ENCODE measurements at regions not wholly inside any gene's neighbourhood (a gene's known extent, or its start where the extent isn't known, plus 50 kb on each side); places are given as distances from the start of the nearest gene placed in this dataset.

GRCh38 chr3:177300842-177301241 is 103.6 kb upstream of the TBL1XR1 start:
- Histone ChIP-seq H3K9ac (ENCODE audit: low read depth, low read length) (no peak overlapping the region), H3K9me3 (ENCODE audit: insufficient read depth, low read depth, low read length) (no peaks in the 10 kb centered on the region), H3K27ac (ENCODE audit: low read depth, low read length) (no peak overlapping the region), H3K27me3 (ENCODE audit: insufficient read depth, low read length) (no peaks in the 10 kb centered on the region), H3K36me3 (ENCODE audit: insufficient read depth, low read length) (no peaks in the 10 kb centered on the region), H3K4me3 (ENCODE audit: low read length) (no peak overlapping the region), H3K4me1 (ENCODE audit: insufficient read depth, low read length) (no peaks in the 10 kb centered on the region)
- WGBS = 86% methylated on average over 2 of the region's 2 CpGs

GRCh38 chr3:177306252-177306651 is 109.0 kb upstream of the TBL1XR1 start:
- Histone ChIP-seq H3K9me3 (ENCODE audit: insufficient read depth, low read depth, low read length) (0 out of 2 replicates have a peak, but pooled peaks cover 5% of the 10 kb centered on the region), H3K4me1 (ENCODE audit: insufficient read depth, low read length) (no peaks in the 10 kb centered on the region), H3K4me3 (ENCODE audit: low read length) (no peak overlapping the region), H3K27me3 (ENCODE audit: insufficient read depth, low read length) (no peaks in the 10 kb centered on the region), H3K9ac (ENCODE audit: low read depth, low read length) (no peak overlapping the region), H3K27ac (ENCODE audit: low read depth, low read length) (no peak overlapping the region), H3K36me3 (ENCODE audit: insufficient read depth, low read length) (no peaks in the 10 kb centered on the region)
- no CpG with 5 or more reads among the region's 2 CpGs for WGBS

GRCh38 chr3:177307391-177307790 is 110.1 kb upstream of the TBL1XR1 start:
- 0 out of 2 replicates have a peak, but pooled peaks cover 5% of the 10 kb centered on the region for H3K9me3 ChIP-seq (ENCODE audit: insufficient read depth, low read depth, low read length)
- no peak overlapping the region for H3K27ac ChIP-seq (ENCODE audit: low read depth, low read length)
- no peaks in the 10 kb centered on the region for H3K36me3 ChIP-seq (ENCODE audit: insufficient read depth, low read length)
- WGBS = 93% methylated on average over 3 of the region's 4 CpGs
- no peaks in the 10 kb centered on the region for H3K27me3 ChIP-seq (ENCODE audit: insufficient read depth, low read length)
- no peak overlapping the region for H3K4me3 ChIP-seq (ENCODE audit: low read length)
- no peaks in the 10 kb centered on the region for H3K4me1 ChIP-seq (ENCODE audit: insufficient read depth, low read length)
- H3K9ac ChIP-seq (ENCODE audit: low read depth, low read length) = no peak overlapping the region

- Histone ChIP-seq H3K27ac (ENCODE audit: low read depth, low read length) (no peak overlapping the region), H3K36me3 (ENCODE audit: insufficient read depth, low read length) (no peaks in the 10 kb centered on the region), H3K4me1 (ENCODE audit: insufficient read depth, low read length) (no peaks in the 10 kb centered on the region), H3K9me3 (ENCODE audit: insufficient read depth, low read depth, low read length) (0 out of 2 replicates have a peak, but pooled peaks cover 5% of the 10 kb centered on the region), H3K27me3 (ENCODE audit: insufficient read depth, low read length) (no peaks in the 10 kb centered on the region), H3K9ac (ENCODE audit: low read depth, low read length) (no peak overlapping the region), H3K4me3 (ENCODE audit: low read length) (no peak overlapping the region)
- 100% methylated on average over 4 of the region's 5 CpGs for WGBS
These were observed 110.5 kb upstream of the TBL1XR1 start for GRCh38 chr3:177307826-177308225.

GRCh38 chr3:177308286-177308685 is 111.0 kb upstream of the TBL1XR1 start:
- Histone ChIP-seq H3K9ac (ENCODE audit: low read depth, low read length) (no peak overlapping the region), H3K27me3 (ENCODE audit: insufficient read depth, low read length) (no peaks in the 10 kb centered on the region), H3K4me1 (ENCODE audit: insufficient read depth, low read length) (no peaks in the 10 kb centered on the region), H3K9me3 (ENCODE audit: insufficient read depth, low read depth, low read length) (0 out of 2 replicates have a peak, but pooled peaks cover 5% of the 10 kb centered on the region), H3K36me3 (ENCODE audit: insufficient read depth, low read length) (no peaks in the 10 kb centered on the region), H3K27ac (ENCODE audit: low read depth, low read length) (no peak overlapping the region), H3K4me3 (ENCODE audit: low read length) (no peak overlapping the region)
- 98% methylated on average over 4 of the region's 5 CpGs for WGBS

GRCh38 chr3:177308911-177309310 is 111.6 kb upstream of the TBL1XR1 start:
- Histone ChIP-seq H3K4me3 (ENCODE audit: low read length) (no peak overlapping the region), H3K36me3 (ENCODE audit: insufficient read depth, low read length) (no peaks in the 10 kb centered on the region), H3K27me3 (ENCODE audit: insufficient read depth, low read length) (no peaks in the 10 kb centered on the region), H3K9me3 (ENCODE audit: insufficient read depth, low read depth, low read length) (0 out of 2 replicates have a peak, but pooled peaks cover 5% of the 10 kb centered on the region), H3K9ac (ENCODE audit: low read depth, low read length) (no peak overlapping the region), H3K4me1 (ENCODE audit: insufficient read depth, low read length) (no peaks in the 10 kb centered on the region), H3K27ac (ENCODE audit: low read depth, low read length) (no peak overlapping the region)
- 50% methylated on average over 2 of the region's 3 CpGs for WGBS

GRCh38 chr3:177312491-177312890 is 115.2 kb upstream of the TBL1XR1 start:
- Histone ChIP-seq H3K9me3 (ENCODE audit: insufficient read depth, low read depth, low read length) (0 out of 2 replicates have a peak, but pooled peaks cover 10% of the 10 kb centered on the region), H3K4me1 (ENCODE audit: insufficient read depth, low read length) (no peaks in the 10 kb centered on the region), H3K27me3 (ENCODE audit: insufficient read depth, low read length) (no peaks in the 10 kb centered on the region), H3K27ac (ENCODE audit: low read depth, low read length) (no peak overlapping the region), H3K9ac (ENCODE audit: low read depth, low read length) (no peak overlapping the region), H3K4me3 (ENCODE audit: low read length) (no peak overlapping the region), H3K36me3 (ENCODE audit: insufficient read depth, low read length) (no peaks in the 10 kb centered on the region)
- WGBS = 97% methylated on average over 5 of the region's 5 CpGs

- no peaks in the 10 kb centered on the region for H3K36me3 ChIP-seq (ENCODE audit: insufficient read depth, low read length)
- no peaks in the 10 kb centered on the region for H3K27me3 ChIP-seq (ENCODE audit: insufficient read depth, low read length)
- H3K4me1 ChIP-seq (ENCODE audit: insufficient read depth, low read length) = no peaks in the 10 kb centered on the region
- H3K4me3 ChIP-seq (ENCODE audit: low read length) = no peak overlapping the region
- WGBS = 94% methylated on average over 3 of the region's 3 CpGs
- H3K27ac ChIP-seq (ENCODE audit: low read depth, low read length) = no peak overlapping the region
- 0 out of 2 replicates have a peak, but pooled peaks cover 10% of the 10 kb centered on the region for H3K9me3 ChIP-seq (ENCODE audit: insufficient read depth, low read depth, low read length)
- H3K9ac ChIP-seq (ENCODE audit: low read depth, low read length) = no peak overlapping the region
These were observed 117.6 kb upstream of the TBL1XR1 start for GRCh38 chr3:177314897-177315296.

- Histone ChIP-seq H3K4me1 (ENCODE audit: insufficient read depth, low read length) (no peaks in the 10 kb centered on the region), H3K27me3 (ENCODE audit: insufficient read depth, low read length) (no peaks in the 10 kb centered on the region), H3K36me3 (ENCODE audit: insufficient read depth, low read length) (no peaks in the 10 kb centered on the region), H3K9ac (ENCODE audit: low read depth, low read length) (no peak overlapping the region), H3K27ac (ENCODE audit: low read depth, low read length) (no peak overlapping the region), H3K4me3 (ENCODE audit: low read length) (no peak overlapping the region), H3K9me3 (ENCODE audit: insufficient read depth, low read depth, low read length) (0 out of 2 replicates have a peak, but pooled peaks cover 5% of the 10 kb centered on the region)
- WGBS = 88% methylated on average over 2 of the region's 2 CpGs
These were observed 120.0 kb upstream of the TBL1XR1 start for GRCh38 chr3:177317247-177317646.

GRCh38 chr3:177318559-177318958 is 121.3 kb upstream of the TBL1XR1 start:
- no peak overlapping the region for H3K27ac ChIP-seq (ENCODE audit: low read depth, low read length)
- H3K4me1 ChIP-seq (ENCODE audit: insufficient read depth, low read length) = no peaks in the 10 kb centered on the region

GRCh38 chr3:177320765-177321247 is 123.5 kb upstream of the TBL1XR1 start:
- Histone ChIP-seq H3K27ac (ENCODE audit: low read depth, low read length) (no peak overlapping the region), H3K9me3 (ENCODE audit: insufficient read depth, low read depth, low read length) (0 out of 2 replicates have a peak, but pooled peaks cover 5% of the 10 kb centered on the region), H3K9ac (ENCODE audit: low read depth, low read length) (no peak overlapping the region), H3K36me3 (ENCODE audit: insufficient read depth, low read length) (no peaks in the 10 kb centered on the region), H3K4me3 (ENCODE audit: low read length) (no peak overlapping the region), H3K27me3 (ENCODE audit: insufficient read depth, low read length) (no peaks in the 10 kb centered on the region), H3K4me1 (ENCODE audit: insufficient read depth, low read length) (no peaks in the 10 kb centered on the region)
- 88% methylated on average over 4 of the region's 4 CpGs for WGBS

More at GRCh38 chr3:177318559-177318958, 121.3 kb upstream of the TBL1XR1 start:
- 92% methylated on average over 1 of the region's 1 CpG for WGBS
- no peaks in the 10 kb centered on the region for H3K27me3 ChIP-seq (ENCODE audit: insufficient read depth, low read length)
- H3K4me3 ChIP-seq (ENCODE audit: low read length) = no peak overlapping the region
- 0 out of 2 replicates have a peak, but pooled peaks cover 5% of the 10 kb centered on the region for H3K9me3 ChIP-seq (ENCODE audit: insufficient read depth, low read depth, low read length)
- no peaks in the 10 kb centered on the region for H3K36me3 ChIP-seq (ENCODE audit: insufficient read depth, low read length)
- no peak overlapping the region for H3K9ac ChIP-seq (ENCODE audit: low read depth, low read length)

- H3K27me3 ChIP-seq (ENCODE audit: insufficient read depth, low read length) = no peaks in the 10 kb centered on the region
- H3K4me1 ChIP-seq (ENCODE audit: insufficient read depth, low read length) = no peaks in the 10 kb centered on the region
- no peaks in the 10 kb centered on the region for H3K36me3 ChIP-seq (ENCODE audit: insufficient read depth, low read length)
- H3K4me3 ChIP-seq (ENCODE audit: low read length) = no peak overlapping the region
- 87% methylated on average over 6 of the region's 6 CpGs for WGBS
- H3K27ac ChIP-seq (ENCODE audit: low read depth, low read length) = no peak overlapping the region
- H3K9ac ChIP-seq (ENCODE audit: low read depth, low read length) = no peak overlapping the region
- 0 out of 2 replicates have a peak, but pooled peaks cover 5% of the 10 kb centered on the region for H3K9me3 ChIP-seq (ENCODE audit: insufficient read depth, low read depth, low read length)
These were observed 124.5 kb upstream of the TBL1XR1 start for GRCh38 chr3:177321819-177322218.

Measured in HUES64 (cell line).